WTC11 (cell line): ENCODE measurements at regions not wholly inside any gene's neighbourhood (a gene's known extent, or its start where the extent isn't known, plus 50 kb on each side); places are given as distances from the start of the nearest gene placed in this dataset.

Experiments
- ATF2 ChIP-seq: sonication (generic); formaldehyde crosslinking; IDR thresholded peaks from 2 replicates; pipeline ENCODE4 v1.8.1; 2022; ENCODE audit warnings: low read depth, missing genetic modification reagents, borderline replicate concordance
- ESRRA ChIP-seq: sonication (generic); formaldehyde crosslinking; IDR thresholded peaks from 2 replicates; pipeline ENCODE4 v1.8.1; 2022; ENCODE audit warnings: mild to moderate bottlenecking, missing genetic modification reagents, borderline replicate concordance
- GABPB1 ChIP-seq: sonication (generic); formaldehyde crosslinking; IDR thresholded peaks from 2 replicates; pipeline ENCODE4 v1.8.1; 2023; ENCODE audit warnings: mild to moderate bottlenecking, missing genetic modification reagents
- HMGA2 ChIP-seq: fragments of 250-450 bp; sonication (Bioruptor Pico); IDR thresholded peaks from 2 replicates; pipeline ENCODE4 v1.4.0; 2021; ENCODE audit warnings: mild to moderate bottlenecking, moderate library complexity
- PRDM15 ChIP-seq: sonication (generic); formaldehyde crosslinking; IDR thresholded peaks from 2 replicates; pipeline ENCODE4 v1.8.0; 2022; ENCODE audit warnings: missing genetic modification reagents
- TEAD1 ChIP-seq: sonication (generic); formaldehyde crosslinking; IDR thresholded peaks from 2 replicates; pipeline ENCODE4 v1.8.0; 2022; ENCODE audit warnings: mild to moderate bottlenecking, missing genetic modification reagents
- ZMAT4 ChIP-seq: fragments of 250-450 bp; sonication (Bioruptor Pico); IDR thresholded peaks from 2 replicates; pipeline ENCODE4 v1.9.0; 2021; ENCODE audit warnings: mild to moderate bottlenecking
- ZNF281 ChIP-seq: sonication (generic); formaldehyde crosslinking; IDR thresholded peaks from 2 replicates; pipeline ENCODE4 v1.8.0; 2023; ENCODE audit warnings: mild to moderate bottlenecking, missing genetic modification reagents
- TF ChIP-seq, protein P1 (sequence below): fragments of 200-600 bp; IDR thresholded peaks from 2 replicates; pipeline ENCODE4 v1.8.0; 2022; ENCODE audit warnings: antibody characterized with exemption

DNA sequence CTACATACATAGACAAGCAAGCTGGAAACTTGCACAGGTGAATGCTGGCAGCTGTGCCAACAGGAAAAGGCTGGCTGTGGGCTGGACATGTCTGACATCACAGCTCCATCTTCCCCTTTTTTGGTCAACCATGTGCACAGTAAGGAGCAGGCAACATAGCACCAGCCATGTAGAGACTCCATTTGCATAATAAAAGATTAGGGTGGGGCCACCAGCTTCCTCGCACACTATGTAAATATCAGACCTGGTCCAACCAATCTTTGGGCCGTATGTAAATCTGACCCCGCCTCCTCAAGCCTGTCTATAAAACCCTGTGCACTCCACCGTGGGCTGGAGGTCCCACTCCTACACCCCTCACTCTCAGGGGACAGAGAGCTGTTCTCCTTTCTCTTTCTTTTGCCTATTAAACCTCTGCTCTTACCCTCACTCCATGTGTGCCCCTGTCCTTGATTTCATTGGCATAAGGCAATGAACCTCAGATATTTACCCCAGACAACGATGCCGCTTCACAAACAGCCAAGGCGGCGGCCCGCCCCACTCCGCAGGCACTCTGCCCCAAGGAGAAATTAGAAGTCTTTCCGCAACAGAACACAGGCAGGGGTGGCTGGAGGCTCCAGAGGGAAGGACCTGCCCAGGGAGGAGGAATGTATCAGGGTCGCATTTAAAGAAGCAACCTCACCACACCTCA is 862.2 kb downstream of the TRIML1 start:
- TF ChIP-seq, protein P1, sequence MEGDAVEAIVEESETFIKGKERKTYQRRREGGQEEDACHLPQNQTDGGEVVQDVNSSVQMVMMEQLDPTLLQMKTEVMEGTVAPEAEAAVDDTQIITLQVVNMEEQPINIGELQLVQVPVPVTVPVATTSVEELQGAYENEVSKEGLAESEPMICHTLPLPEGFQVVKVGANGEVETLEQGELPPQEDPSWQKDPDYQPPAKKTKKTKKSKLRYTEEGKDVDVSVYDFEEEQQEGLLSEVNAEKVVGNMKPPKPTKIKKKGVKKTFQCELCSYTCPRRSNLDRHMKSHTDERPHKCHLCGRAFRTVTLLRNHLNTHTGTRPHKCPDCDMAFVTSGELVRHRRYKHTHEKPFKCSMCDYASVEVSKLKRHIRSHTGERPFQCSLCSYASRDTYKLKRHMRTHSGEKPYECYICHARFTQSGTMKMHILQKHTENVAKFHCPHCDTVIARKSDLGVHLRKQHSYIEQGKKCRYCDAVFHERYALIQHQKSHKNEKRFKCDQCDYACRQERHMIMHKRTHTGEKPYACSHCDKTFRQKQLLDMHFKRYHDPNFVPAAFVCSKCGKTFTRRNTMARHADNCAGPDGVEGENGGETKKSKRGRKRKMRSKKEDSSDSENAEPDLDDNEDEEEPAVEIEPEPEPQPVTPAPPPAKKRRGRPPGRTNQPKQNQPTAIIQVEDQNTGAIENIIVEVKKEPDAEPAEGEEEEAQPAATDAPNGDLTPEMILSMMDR: no peak
- TF ChIP-seq GABPB1 (no peak), HMGA2 (CRISPR knock-in tag) (no peak), ZMAT4 (CRISPR knock-in tag) (no peak), TEAD1 (CRISPR knock-in tag) (no peak), ESRRA (CRISPR knock-in tag) (no peak), ATF2 (CRISPR knock-in tag) (no peak), PRDM15 (CRISPR knock-in tag) (no peak), ZNF281 (CRISPR knock-in tag) (no peak)
